Stimulated activated CD4-positive, alpha-beta T cell treated with anti-CD3 and anti-CD28 coated beads, Interleukin-2, amount 100 ng/mL, for 24 hours (primary cell): ENCODE measurements at regions not wholly inside any gene's neighbourhood (a gene's known extent, or its start where the extent isn't known, plus 50 kb on each side); places are given as distances from the start of the nearest gene placed in this dataset.
"Not testable (repeated sequence)": the region's sequence is repeated elsewhere in the genome, so short reads cannot be mapped to it uniquely, and the experiment has no call there.

Experiments used
- DNase-seq, 2 donors: peaks; one replicate each; pipeline ENCODE4 v3.0.0-alpha.2; 2020

GRCh38 chr5:123732257-123732656 lies 220.3 kb downstream of the CSNK1G3 start:
- DNase-seq = no peak

- DNase-seq = no peak
Measured at GRCh38 chr5:123722451-123722850, 210.5 kb downstream of the CSNK1G3 start.

- DNase-seq = no peak
Measured at GRCh38 chr5:123721675-123722276, 209.8 kb downstream of the CSNK1G3 start.

- DNase-seq = no peak
Measured at GRCh38 chr5:123720955-123721354, 209.0 kb downstream of the CSNK1G3 start.

- no peak for DNase-seq
Measured at GRCh38 chr5:123720339-123720738, 208.4 kb downstream of the CSNK1G3 start.

GRCh38 chr5:123719004-123719403 lies 207.0 kb downstream of the CSNK1G3 start:
- no peak for DNase-seq

GRCh38 chr5:123718238-123718637 lies 206.3 kb downstream of the CSNK1G3 start:
- no peak for DNase-seq

GRCh38 chr5:123717139-123717538 lies 205.2 kb downstream of the CSNK1G3 start:
- DNase-seq = no peak

GRCh38 chr5:123710031-123710430 lies 198.1 kb downstream of the CSNK1G3 start:
- DNase-seq = no peak

GRCh38 chr5:123709422-123709821 lies 197.4 kb downstream of the CSNK1G3 start:
- no peak for DNase-seq

- DNase-seq = no peak
Measured at GRCh38 chr5:123708074-123708806, 196.3 kb downstream of the CSNK1G3 start.

- DNase-seq = no peak
Measured at GRCh38 chr5:123706531-123706930, 194.6 kb downstream of the CSNK1G3 start.

GRCh38 chr5:123705741-123706140 lies 193.8 kb downstream of the CSNK1G3 start:
- no peak for DNase-seq

GRCh38 chr5:123701511-123702200 lies 189.7 kb downstream of the CSNK1G3 start:
- no peak for DNase-seq

- no peak for DNase-seq
Measured at GRCh38 chr5:123700624-123701287, 188.8 kb downstream of the CSNK1G3 start.

GRCh38 chr5:123699571-123699970 lies 187.6 kb downstream of the CSNK1G3 start:
- no peak for DNase-seq

- DNase-seq = not testable (repeated sequence)
Measured at GRCh38 chr5:123698937-123699336, 187.0 kb downstream of the CSNK1G3 start.

- DNase-seq = no peak
Measured at GRCh38 chr5:123696921-123697341, 185.0 kb downstream of the CSNK1G3 start.

- DNase-seq = no peak
Measured at GRCh38 chr5:123690821-123691220, 178.8 kb downstream of the CSNK1G3 start.

GRCh38 chr5:123681061-123681460 lies 169.1 kb downstream of the CSNK1G3 start:
- DNase-seq = no peak

- DNase-seq = no peak
Measured at GRCh38 chr5:123673107-123673506, 161.1 kb downstream of the CSNK1G3 start.

- DNase-seq = no peak
Measured at GRCh38 chr5:123671711-123672456, 159.9 kb downstream of the CSNK1G3 start.

- DNase-seq = peak; percentile 40 to 59
Measured at GRCh38 chr5:123671042-123671441, 159.1 kb downstream of the CSNK1G3 start.
